ENCODE measurements at regions not wholly inside any gene's neighbourhood (a gene's known extent, or its start where the extent isn't known, plus 50 kb on each side); places are given as distances from the start of the nearest gene placed in this dataset.
A peak's percentile ranks its signal among the peaks of the same experiment; 100 is the strongest.

GRCh38 chr11:115872416-115872815 lies 368.2 kb upstream of the CADM1 start:
- DNase-seq, result no peak

GRCh38 chr11:115871161-115871760 lies 367.0 kb upstream of the CADM1 start:
- DNase-seq, result no peak

GRCh38 chr11:115869780-115870431 lies 365.7 kb upstream of the CADM1 start:
- DNase-seq, result peak; percentile 11

- DNase-seq, result no peak
Observed at GRCh38 chr11:115869131-115869530, 364.9 kb upstream of the CADM1 start.

- DNase-seq, result no peak
Observed at GRCh38 chr11:115860246-115860645, 356.0 kb upstream of the CADM1 start.

GRCh38 chr11:115848611-115849010 lies 344.4 kb upstream of the CADM1 start:
- no peak for DNase-seq

- DNase-seq, result no peak
Observed at GRCh38 chr11:115848080-115848479, 343.9 kb upstream of the CADM1 start.

- no peak for DNase-seq
Observed at GRCh38 chr11:115845872-115846271, 341.7 kb upstream of the CADM1 start.

GRCh38 chr11:115843685-115844084 lies 339.5 kb upstream of the CADM1 start:
- DNase-seq, result no peak

GRCh38 chr11:115843111-115843510 lies 338.9 kb upstream of the CADM1 start:
- no peak for DNase-seq

GRCh38 chr11:115820026-115820425 lies 315.8 kb upstream of the CADM1 start:
- DNase-seq, result no peak

- DNase-seq, result no peak
Observed at GRCh38 chr11:115819014-115819413, 314.8 kb upstream of the CADM1 start.

- no peak for DNase-seq
Observed at GRCh38 chr11:115817844-115818468, 313.7 kb upstream of the CADM1 start.

- DNase-seq, result no peak
Observed at GRCh38 chr11:115808351-115808940, 304.2 kb upstream of the CADM1 start.

- no peak for DNase-seq
Observed at GRCh38 chr11:115806056-115806455, 301.8 kb upstream of the CADM1 start.

- DNase-seq, result no peak
Observed at GRCh38 chr11:115803073-115803740, 299.0 kb upstream of the CADM1 start.

GRCh38 chr11:115802641-115803040 lies 298.4 kb upstream of the CADM1 start:
- no peak for DNase-seq

GRCh38 chr11:115792903-115793302 lies 288.7 kb upstream of the CADM1 start:
- no peak for DNase-seq

GRCh38 chr11:115787302-115787701 lies 283.1 kb upstream of the CADM1 start:
- no peak for DNase-seq

GRCh38 chr11:115784796-115785521 lies 280.7 kb upstream of the CADM1 start:
- no peak for DNase-seq

- no peak for DNase-seq
Observed at GRCh38 chr11:115780646-115781362, 276.6 kb upstream of the CADM1 start.

All from CD4-positive, alpha-beta T cell treated with Interleukin-4 for 4 hours (primary cell).